Natural killer cell (primary cell): ENCODE measurements at regions not wholly inside any gene's neighbourhood (a gene's known extent, or its start where the extent isn't known, plus 50 kb on each side); places are given as distances from the start of the nearest gene placed in this dataset.

Source experiments
- ATAC-seq, 3 donors: fragments of 150-1000 bp in 2 of 3; fragments of 200-7000 bp in 1 of 3; cut with Tn5 transposase; 1 replicate in 1 of 3; 2 replicates in 2 of 3; pipeline ENCODE4 v1.10.0; 2021; ENCODE audit warnings: mild to moderate bottlenecking in 2 of 3, moderate library complexity in 2 of 3
- DNase-seq, 2 donors: peaks; one replicate each; pipeline versions ENCODE4 v3.0.0 to v3.0.0-alpha.2; 2013 to 2021; ENCODE audit warnings: mixed read lengths in 1 of 2
- H3K27ac ChIP-seq: one replicate; pipeline ENCODE4 v1.5.1; 2013; ENCODE audit warnings: mild to moderate bottlenecking, low read length
- H3K27me3 ChIP-seq: one replicate; pipeline ENCODE4 v1.6.1; 2013; ENCODE audit warnings: low read length; ENCODE audit not compliant: control insufficient read depth, insufficient read depth
- H3K36me3 ChIP-seq: one replicate; pipeline ENCODE4 v1.6.1; 2013; ENCODE audit warnings: low read length; ENCODE audit not compliant: control insufficient read depth, insufficient read depth
- H3K4me1 ChIP-seq: one replicate; pipeline ENCODE4 v1.6.1; 2013; ENCODE audit warnings: low read length; ENCODE audit not compliant: control insufficient read depth, insufficient read depth
- H3K4me3 ChIP-seq: one replicate; pipeline ENCODE4 v1.5.1; 2013; ENCODE audit warnings: low read length
- H3K9me3 ChIP-seq: one replicate; pipeline ENCODE4 v1.6.1; 2013; ENCODE audit warnings: low read length; ENCODE audit not compliant: control insufficient read depth, insufficient read depth
- H3K27ac Mint-ChIP-seq, 2 donors: one replicate each; pipeline ENCODE4 v1.8.0; 2022; ENCODE audit warnings: mild to moderate bottlenecking in 2 of 2, mixed read lengths in 2 of 2, moderate library complexity in 1 of 2
- H3K27me3 Mint-ChIP-seq, 2 donors: one replicate each; pipeline ENCODE4 v1.8.0; 2022; ENCODE audit warnings: low read depth in 2 of 2, mixed read lengths in 2 of 2
- H3K36me3 Mint-ChIP-seq: one replicate; pipeline ENCODE4 v1.8.0; 2022; ENCODE audit warnings: mixed read lengths
- H3K4me1 Mint-ChIP-seq, 2 donors: one replicate each; pipeline ENCODE4 v1.8.0; 2022; ENCODE audit warnings: mixed read lengths in 2 of 2
- H3K4me3 Mint-ChIP-seq: one replicate; pipeline ENCODE4 v1.8.0; 2022; ENCODE audit warnings: mild to moderate bottlenecking, moderate library complexity, mixed read lengths
- H3K9me3 Mint-ChIP-seq, 2 donors: one replicate each; pipeline ENCODE4 v1.8.0; 2022; ENCODE audit warnings: mixed read lengths in 2 of 2
- CTCF ChIP-seq: fragments of 200-600 bp; IDR thresholded peaks from one replicate; pipeline ENCODE4 v1.8.0; 2022; ENCODE audit warnings: antibody characterized with exemption
- WGBS: methylation state at CpG from one replicate; pipeline ENCODE4 v1.1.7; 2013; ENCODE audit warnings: missing lambda C conversion rate; ENCODE audit not compliant: insufficient coverage; 5-methylcytosine and 5-hydroxymethylcytosine counted together
- intact Hi-C: fragments of 100-400 bp; cut with micrococcal nuclease; formaldehyde crosslinking; loops from one replicate; pipeline ENCODE4 v1.14.2; 2022

GRCh38 chr17:63162406-63163157 lies 196.5 kb downstream of the TANC2 start:
- H3K9me3 ChIP-seq = no peaks in the 10 kb centered on the region
- H3K4me1 Mint-ChIP-seq = no peaks in the 10 kb centered on the region
- intact Hi-C loops = no loop called here
- H3K27ac Mint-ChIP-seq = no peak overlapping the region
- H3K27ac ChIP-seq = no peak overlapping the region
- no peak overlapping the region for H3K4me3 ChIP-seq
- H3K27me3 ChIP-seq = no peaks in the 10 kb centered on the region
- WGBS = 94% methylated on average over 5 of the region's 5 CpGs
- no peaks in the 10 kb centered on the region for H3K27me3 Mint-ChIP-seq
- no peaks in the 10 kb centered on the region for H3K9me3 Mint-ChIP-seq
- H3K36me3 ChIP-seq = no peaks in the 10 kb centered on the region
- H3K36me3 Mint-ChIP-seq = no peaks in the 10 kb centered on the region
- H3K4me1 ChIP-seq = no peaks in the 10 kb centered on the region
- no peak overlapping the region for H3K4me3 Mint-ChIP-seq
- no peak for TF ChIP-seq CTCF
- DNase-seq (no peak), ATAC-seq (no peak)

GRCh38 chr17:63163158-63163520 lies 197.1 kb downstream of the TANC2 start:
- H3K27me3 ChIP-seq = no peaks in the 10 kb centered on the region
- WGBS = 97% methylated on average over 1 of the region's 1 CpG
- H3K4me1 ChIP-seq = no peaks in the 10 kb centered on the region
- Mint-ChIP-seq H3K27me3 (no peaks in the 10 kb centered on the region), H3K4me1 (no peaks in the 10 kb centered on the region), H3K36me3 (no peaks in the 10 kb centered on the region), H3K4me3 (no peak overlapping the region), H3K9me3 (no peaks in the 10 kb centered on the region), H3K27ac (no peak overlapping the region)
- no peaks in the 10 kb centered on the region for H3K36me3 ChIP-seq
- H3K4me3 ChIP-seq = no peak overlapping the region
- H3K9me3 ChIP-seq = no peaks in the 10 kb centered on the region
- intact Hi-C loops = no loop called here
- no peak for DNase-seq
- no peak for TF ChIP-seq CTCF
- H3K27ac ChIP-seq = no peak overlapping the region
- ATAC-seq = no peak

DNA sequence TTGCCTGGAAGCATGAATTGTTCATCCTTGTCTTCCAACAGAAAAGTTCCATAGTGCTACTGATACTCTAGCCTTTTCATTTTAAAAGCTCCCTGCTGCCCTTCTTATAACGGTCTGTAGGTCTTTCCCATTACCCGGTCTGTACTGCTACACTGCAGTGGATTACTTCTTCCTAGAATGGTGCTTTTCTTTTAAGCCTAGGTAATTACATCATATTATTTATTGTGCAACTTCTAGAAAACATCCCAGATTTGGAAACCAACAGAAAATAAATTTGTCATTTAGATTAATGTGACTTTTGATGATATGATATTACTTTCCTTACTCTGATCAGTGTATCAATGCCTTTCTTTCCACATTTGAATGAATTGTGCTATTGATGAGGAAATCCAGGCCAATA lies 199.4 kb downstream of the TANC2 start:
- DNase-seq = no peak
- Histone ChIP-seq H3K9me3 (no peaks in the 10 kb centered on the region), H3K36me3 (no peaks in the 10 kb centered on the region), H3K4me3 (no peak overlapping the region), H3K27me3 (no peaks in the 10 kb centered on the region), H3K27ac (no peak overlapping the region), H3K4me1 (no peaks in the 10 kb centered on the region)
- ATAC-seq = no peak
- Mint-ChIP-seq H3K9me3 (no peaks in the 10 kb centered on the region), H3K4me3 (no peak overlapping the region), H3K27ac (no peak overlapping the region), H3K27me3 (no peaks in the 10 kb centered on the region), H3K36me3 (no peaks in the 10 kb centered on the region), H3K4me1 (no peaks in the 10 kb centered on the region)
- intact Hi-C loops = no loop called here
- WGBS = 74% methylated on average over 2 of the region's 2 CpGs
- TF ChIP-seq CTCF = no peak

GRCh38 chr17:63170795-63171194 lies 204.8 kb downstream of the TANC2 start:
- intact Hi-C loops = no loop called here
- no peaks in the 10 kb centered on the region for H3K4me1 Mint-ChIP-seq
- no peak for TF ChIP-seq CTCF
- Histone ChIP-seq H3K27me3 (no peaks in the 10 kb centered on the region), H3K36me3 (no peaks in the 10 kb centered on the region), H3K4me1 (no peaks in the 10 kb centered on the region), H3K27ac (no peak overlapping the region), H3K9me3 (no peaks in the 10 kb centered on the region), H3K4me3 (no peak overlapping the region)
- no peak overlapping the region for H3K4me3 Mint-ChIP-seq
- H3K36me3 Mint-ChIP-seq = no peaks in the 10 kb centered on the region
- 100% methylated on average over 1 of the region's 3 CpGs for WGBS
- no peak for DNase-seq
- no peak for ATAC-seq
- H3K27me3 Mint-ChIP-seq = no peaks in the 10 kb centered on the region
- no peak overlapping the region for H3K27ac Mint-ChIP-seq
- H3K9me3 Mint-ChIP-seq = no peaks in the 10 kb centered on the region
